ENCODE measurements at regions not wholly inside any gene's neighbourhood (a gene's known extent, or its start where the extent isn't known, plus 50 kb on each side); places are given as distances from the start of the nearest gene placed in this dataset.

GRCh38 chr6:117829594-117830319 is 77.3 kb upstream of the SLC35F1 start:
- DNase-seq, result peak; percentile 67
- Mint-ChIP-seq H3K9me3 (peaks cover 18% of the 10 kb centered on the region), H3K27me3 (ENCODE audit: low read depth, poor library complexity) (peaks cover 19% of the 10 kb centered on the region), H3K4me3 (peak overlapping the region; percentile 85), H3K36me3 (ENCODE audit: low read depth) (peaks cover 7% of the 10 kb centered on the region), H3K4me1 (peaks cover 15% of the 10 kb centered on the region), H3K27ac (peak overlapping the region; percentile 82)
- peak; percentile 57 for TF ChIP-seq CTCF (IDR thresholded peaks at IDR 0.05)

- TF ChIP-seq CTCF (IDR thresholded peaks at IDR 0.05), result no peak
- no peak for DNase-seq
- Mint-ChIP-seq H3K9me3 (peaks cover 6% of the 10 kb centered on the region), H3K36me3 (ENCODE audit: low read depth) (no peaks in the 10 kb centered on the region), H3K4me3 (no peak overlapping the region), H3K27me3 (ENCODE audit: low read depth, poor library complexity) (peaks cover 4% of the 10 kb centered on the region), H3K27ac (no peak overlapping the region), H3K4me1 (no peaks in the 10 kb centered on the region)
These were observed 69.8 kb upstream of the SLC35F1 start for GRCh38 chr6:117837261-117837660.

GRCh38 chr6:117840541-117840983 is 66.5 kb upstream of the SLC35F1 start:
- H3K4me1 Mint-ChIP-seq, result no peaks in the 10 kb centered on the region
- no peak overlapping the region for H3K4me3 Mint-ChIP-seq
- H3K27me3 Mint-ChIP-seq (ENCODE audit: low read depth, poor library complexity), result no peaks in the 10 kb centered on the region
- TF ChIP-seq CTCF (IDR thresholded peaks at IDR 0.05), result peak; percentile 42
- no peak overlapping the region for H3K27ac Mint-ChIP-seq
- H3K9me3 Mint-ChIP-seq, result peaks cover 6% of the 10 kb centered on the region
- peak; percentile 12 for DNase-seq
- no peaks in the 10 kb centered on the region for H3K36me3 Mint-ChIP-seq (ENCODE audit: low read depth)

- H3K36me3 Mint-ChIP-seq (ENCODE audit: low read depth), result no peaks in the 10 kb centered on the region
- no peak overlapping the region for H3K27ac Mint-ChIP-seq
- peaks cover 20% of the 10 kb centered on the region for H3K9me3 Mint-ChIP-seq
- no peak overlapping the region for H3K4me3 Mint-ChIP-seq
- no peaks in the 10 kb centered on the region for H3K4me1 Mint-ChIP-seq
- no peak for DNase-seq
- TF ChIP-seq CTCF (IDR thresholded peaks at IDR 0.05), result no peak
- no peaks in the 10 kb centered on the region for H3K27me3 Mint-ChIP-seq (ENCODE audit: low read depth, poor library complexity)
These were observed 59.2 kb upstream of the SLC35F1 start for GRCh38 chr6:117847912-117848311.

GRCh38 chr6:117849087-117849486 is 58.0 kb upstream of the SLC35F1 start:
- TF ChIP-seq CTCF (IDR thresholded peaks at IDR 0.05), result no peak
- Mint-ChIP-seq H3K9me3 (peaks cover 28% of the 10 kb centered on the region), H3K36me3 (ENCODE audit: low read depth) (no peaks in the 10 kb centered on the region), H3K4me1 (no peaks in the 10 kb centered on the region), H3K27me3 (ENCODE audit: low read depth, poor library complexity) (no peaks in the 10 kb centered on the region), H3K4me3 (no peak overlapping the region), H3K27ac (no peak overlapping the region)
- DNase-seq, result no peak
